Transverse colon (tissue), 3 donors: ENCODE measurements at regions not wholly inside any gene's neighbourhood (a gene's known extent, or its start where the extent isn't known, plus 50 kb on each side); places are given as distances from the start of the nearest gene placed in this dataset.

Experiments
- EP300 ChIP-seq: sonication (generic); formaldehyde crosslinking; IDR thresholded peaks from one replicate; pipeline ENCODE4 v1.6.1; 2017; ENCODE audit warnings: antibody characterized with exemption, low read depth
- POLR2A ChIP-seq: fragments of 450-650 bp; IDR thresholded peaks from one replicate; pipeline ENCODE4 v1.6.1; 2016; ENCODE audit warnings: antibody characterized with exemption, mild to moderate bottlenecking, moderate library complexity
- TF ChIP-seq, protein P1 (sequence below), 5 experiments: fragments of 200-600 bp in 3 of 5; fragments of 450-650 bp in 2 of 5; sonication (generic) in 3 of 5; IDR thresholded peaks; 1 replicate in 2 of 5; 2 replicates in 3 of 5; pipeline ENCODE4 v1.5.1; 2016 to 2017; ENCODE audit warnings: antibody characterized with exemption in 5 of 5, inconsistent platforms in 3 of 5, mild to moderate bottlenecking in 2 of 5, moderate library complexity in 1 of 5

DNA sequence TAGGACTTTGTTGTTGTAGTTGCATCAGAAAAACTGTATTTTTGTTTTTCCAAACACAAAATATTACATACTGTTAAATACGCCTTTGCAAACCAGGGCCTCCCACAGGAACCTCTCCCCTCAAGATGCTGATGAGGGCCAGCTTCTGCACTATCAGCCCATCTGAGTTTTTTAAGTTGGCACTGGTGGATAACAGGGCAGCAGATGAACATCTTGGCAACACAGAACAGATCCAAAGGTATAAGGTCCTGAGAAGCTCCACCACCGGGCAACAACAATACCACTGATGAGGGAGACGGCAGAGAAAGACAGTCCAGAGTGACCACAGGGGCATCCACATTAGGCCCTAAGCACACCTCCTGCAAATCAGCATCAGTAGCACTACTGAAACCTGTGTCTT lies 177.7 kb downstream of the DLL1 start:
- TF ChIP-seq, protein P1, sequence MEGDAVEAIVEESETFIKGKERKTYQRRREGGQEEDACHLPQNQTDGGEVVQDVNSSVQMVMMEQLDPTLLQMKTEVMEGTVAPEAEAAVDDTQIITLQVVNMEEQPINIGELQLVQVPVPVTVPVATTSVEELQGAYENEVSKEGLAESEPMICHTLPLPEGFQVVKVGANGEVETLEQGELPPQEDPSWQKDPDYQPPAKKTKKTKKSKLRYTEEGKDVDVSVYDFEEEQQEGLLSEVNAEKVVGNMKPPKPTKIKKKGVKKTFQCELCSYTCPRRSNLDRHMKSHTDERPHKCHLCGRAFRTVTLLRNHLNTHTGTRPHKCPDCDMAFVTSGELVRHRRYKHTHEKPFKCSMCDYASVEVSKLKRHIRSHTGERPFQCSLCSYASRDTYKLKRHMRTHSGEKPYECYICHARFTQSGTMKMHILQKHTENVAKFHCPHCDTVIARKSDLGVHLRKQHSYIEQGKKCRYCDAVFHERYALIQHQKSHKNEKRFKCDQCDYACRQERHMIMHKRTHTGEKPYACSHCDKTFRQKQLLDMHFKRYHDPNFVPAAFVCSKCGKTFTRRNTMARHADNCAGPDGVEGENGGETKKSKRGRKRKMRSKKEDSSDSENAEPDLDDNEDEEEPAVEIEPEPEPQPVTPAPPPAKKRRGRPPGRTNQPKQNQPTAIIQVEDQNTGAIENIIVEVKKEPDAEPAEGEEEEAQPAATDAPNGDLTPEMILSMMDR (IDR thresholded peaks at IDR 0.05) = no peak
- no peak for TF ChIP-seq EP300
- TF ChIP-seq POLR2A = no peak
